ENCODE measurements at regions not wholly inside any gene's neighbourhood (a gene's known extent, or its start where the extent isn't known, plus 50 kb on each side); places are given as distances from the start of the nearest gene placed in this dataset.

DNA sequence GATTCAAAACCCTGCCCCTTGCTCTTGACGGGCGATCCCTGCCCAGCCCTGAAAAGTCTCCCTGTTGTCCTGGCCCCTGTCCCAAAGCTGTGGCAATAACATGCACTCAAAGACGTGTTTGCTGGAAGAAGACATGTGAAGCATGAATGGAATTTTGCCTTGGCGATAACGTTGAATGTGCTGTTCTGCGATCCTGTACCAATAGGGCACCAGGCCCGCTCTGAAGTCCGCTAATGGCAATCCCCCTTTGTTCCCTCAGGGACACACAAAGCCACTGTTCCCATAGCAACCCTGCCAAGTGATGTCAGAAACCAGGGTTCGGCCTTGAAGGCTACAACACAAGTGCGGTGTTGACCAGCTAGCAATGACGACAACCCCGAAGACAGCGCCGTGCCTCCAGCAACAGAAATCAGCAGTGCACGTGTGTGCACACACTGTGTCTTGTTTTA, 284.6 kb downstream of the KLF6 start:
- Histone ChIP-seq H3K9me2 (ENCODE audit: low read depth, low read length) (no peaks in the 10 kb centered on the region), H3K9me3 (ENCODE audit: low read length) (no peaks in the 10 kb centered on the region), H3K4me3 (ENCODE audit: low read depth, low read length, poor library complexity, severe bottlenecking) (no peak overlapping the region), H3K4me2 (ENCODE audit: low read length) (no peak overlapping the region), H3F3A (ENCODE audit: insufficient read depth, low read length) (no peaks in the 10 kb centered on the region), H4K20me1 (ENCODE audit: insufficient read depth, low read length) (no peaks in the 10 kb centered on the region), H3K27ac (ENCODE audit: low read depth, low read length, poor library complexity, severe bottlenecking) (no peak overlapping the region), H3K4me1 (ENCODE audit: insufficient read depth, low read length, severe bottlenecking) (no peaks in the 10 kb centered on the region), H3K36me3 (ENCODE audit: insufficient read depth, low read length) (no peaks in the 10 kb centered on the region), H3K79me2 (ENCODE audit: insufficient read depth, low read length) (no peaks in the 10 kb centered on the region), H3K27me3 (ENCODE audit: insufficient read depth, low read length) (no peaks in the 10 kb centered on the region), H3K9ac (ENCODE audit: low read length) (no peak overlapping the region), H2AFZ (ENCODE audit: low read length) (no peak overlapping the region)
- TF ChIP-seq EZH2 (IDR thresholded peaks at IDR 0.05; ENCODE audit: borderline replicate concordance, low read length) = no peak
- TF ChIP-seq, protein P1, sequence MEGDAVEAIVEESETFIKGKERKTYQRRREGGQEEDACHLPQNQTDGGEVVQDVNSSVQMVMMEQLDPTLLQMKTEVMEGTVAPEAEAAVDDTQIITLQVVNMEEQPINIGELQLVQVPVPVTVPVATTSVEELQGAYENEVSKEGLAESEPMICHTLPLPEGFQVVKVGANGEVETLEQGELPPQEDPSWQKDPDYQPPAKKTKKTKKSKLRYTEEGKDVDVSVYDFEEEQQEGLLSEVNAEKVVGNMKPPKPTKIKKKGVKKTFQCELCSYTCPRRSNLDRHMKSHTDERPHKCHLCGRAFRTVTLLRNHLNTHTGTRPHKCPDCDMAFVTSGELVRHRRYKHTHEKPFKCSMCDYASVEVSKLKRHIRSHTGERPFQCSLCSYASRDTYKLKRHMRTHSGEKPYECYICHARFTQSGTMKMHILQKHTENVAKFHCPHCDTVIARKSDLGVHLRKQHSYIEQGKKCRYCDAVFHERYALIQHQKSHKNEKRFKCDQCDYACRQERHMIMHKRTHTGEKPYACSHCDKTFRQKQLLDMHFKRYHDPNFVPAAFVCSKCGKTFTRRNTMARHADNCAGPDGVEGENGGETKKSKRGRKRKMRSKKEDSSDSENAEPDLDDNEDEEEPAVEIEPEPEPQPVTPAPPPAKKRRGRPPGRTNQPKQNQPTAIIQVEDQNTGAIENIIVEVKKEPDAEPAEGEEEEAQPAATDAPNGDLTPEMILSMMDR (IDR thresholded peaks at IDR 0.05; ENCODE audit: low read length) = no peak

DNA sequence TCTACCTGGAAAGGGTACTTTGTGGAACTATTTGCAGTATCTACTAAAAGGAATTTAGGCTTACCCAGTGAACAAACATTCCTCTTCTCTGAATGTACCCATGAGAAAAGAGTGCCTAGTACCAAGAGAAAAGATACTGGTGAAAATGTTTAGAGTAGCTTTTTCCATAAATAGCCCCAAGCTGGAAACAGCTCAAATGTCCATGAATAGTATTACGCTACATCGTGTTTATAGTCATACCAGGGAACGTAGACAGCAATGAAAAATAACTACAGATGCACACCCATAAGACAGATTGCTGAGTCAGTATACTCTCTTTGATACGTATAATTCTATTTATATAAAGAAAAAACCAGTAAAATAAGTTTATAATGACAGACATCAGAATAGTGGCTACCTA, 285.9 kb downstream of the KLF6 start:
- no peaks in the 10 kb centered on the region for H3F3A ChIP-seq (ENCODE audit: insufficient read depth, low read length)
- TF ChIP-seq EZH2 (IDR thresholded peaks at IDR 0.05; ENCODE audit: borderline replicate concordance, low read length) = no peak
- TF ChIP-seq, protein P1 (IDR thresholded peaks at IDR 0.05; ENCODE audit: low read length) = no peak
- no peaks in the 10 kb centered on the region for H3K4me1 ChIP-seq (ENCODE audit: insufficient read depth, low read length, severe bottlenecking)
- H3K27ac ChIP-seq (ENCODE audit: low read depth, low read length, poor library complexity, severe bottlenecking) = no peak overlapping the region
- H3K4me2 ChIP-seq (ENCODE audit: low read length) = no peak overlapping the region
- H3K9me2 ChIP-seq (ENCODE audit: low read depth, low read length) = no peaks in the 10 kb centered on the region
- no peaks in the 10 kb centered on the region for H3K27me3 ChIP-seq (ENCODE audit: insufficient read depth, low read length)
- H4K20me1 ChIP-seq (ENCODE audit: insufficient read depth, low read length) = no peaks in the 10 kb centered on the region
- no peaks in the 10 kb centered on the region for H3K36me3 ChIP-seq (ENCODE audit: insufficient read depth, low read length)
- no peak overlapping the region for H3K4me3 ChIP-seq (ENCODE audit: low read depth, low read length, poor library complexity, severe bottlenecking)
- H3K9ac ChIP-seq (ENCODE audit: low read length) = no peak overlapping the region
- H2AFZ ChIP-seq (ENCODE audit: low read length) = no peak overlapping the region
- no peaks in the 10 kb centered on the region for H3K79me2 ChIP-seq (ENCODE audit: insufficient read depth, low read length)
- H3K9me3 ChIP-seq (ENCODE audit: low read length) = no peaks in the 10 kb centered on the region

DNA sequence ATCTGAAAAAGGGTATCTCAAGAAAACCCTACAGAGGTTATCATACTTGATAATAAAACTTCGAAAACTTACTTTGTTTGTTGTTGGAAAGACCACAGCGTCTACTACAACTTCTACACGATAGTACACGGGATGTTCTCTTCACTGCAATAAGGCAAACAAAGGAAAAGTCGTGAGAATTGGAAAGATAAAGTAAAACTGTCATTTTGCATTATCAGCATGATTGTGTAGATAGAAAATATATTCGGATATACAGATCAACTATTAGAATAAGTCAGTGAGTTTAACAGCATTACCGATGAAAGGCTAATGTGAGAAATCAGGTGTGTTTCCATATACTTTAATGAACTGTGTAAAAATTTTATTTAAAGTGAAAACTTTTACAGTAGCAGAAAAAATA, 287.4 kb downstream of the KLF6 start:
- no peak for TF ChIP-seq EZH2 (IDR thresholded peaks at IDR 0.05; ENCODE audit: borderline replicate concordance, low read length)
- TF ChIP-seq, protein P1 (IDR thresholded peaks at IDR 0.05; ENCODE audit: low read length) = no peak

More for the DNA sequence above, 287.4 kb downstream of the KLF6 start:
- Histone ChIP-seq H3K27me3 (ENCODE audit: insufficient read depth, low read length) (no peaks in the 10 kb centered on the region), H3K4me2 (ENCODE audit: low read length) (no peak overlapping the region), H3K9me3 (ENCODE audit: low read length) (no peaks in the 10 kb centered on the region), H3K79me2 (ENCODE audit: insufficient read depth, low read length) (no peaks in the 10 kb centered on the region), H4K20me1 (ENCODE audit: insufficient read depth, low read length) (no peaks in the 10 kb centered on the region), H3K4me1 (ENCODE audit: insufficient read depth, low read length, severe bottlenecking) (no peaks in the 10 kb centered on the region), H3F3A (ENCODE audit: insufficient read depth, low read length) (no peaks in the 10 kb centered on the region), H3K9me2 (ENCODE audit: low read depth, low read length) (no peaks in the 10 kb centered on the region), H2AFZ (ENCODE audit: low read length) (no peak overlapping the region), H3K9ac (ENCODE audit: low read length) (no peak overlapping the region), H3K36me3 (ENCODE audit: insufficient read depth, low read length) (no peaks in the 10 kb centered on the region), H3K4me3 (ENCODE audit: low read depth, low read length, poor library complexity, severe bottlenecking) (no peak overlapping the region), H3K27ac (ENCODE audit: low read depth, low read length, poor library complexity, severe bottlenecking) (no peak overlapping the region)
